MCF 10A (cell line): ENCODE measurements at regions not wholly inside any gene's neighbourhood (a gene's known extent, or its start where the extent isn't known, plus 50 kb on each side); places are given as distances from the start of the nearest gene placed in this dataset.

Experiments used
- BruUV-seq: library from RNA; stranded (reverse); fragments of 400-500 nt; replicated peaks from 2 replicates; lab custom pipeline; 2021; lab: Mats Ljungman, UMichigan
- CTCF ChIA-PET: fragments of 300-600 bp; sonication (Branson Sonifier 250); formaldehyde crosslinking; extraction: SDS; loops from one replicate; lab custom pipeline; 2021; ENCODE audit warnings: antibody characterized with exemption, inconsistent platforms; lab: Yijun Ruan, JAX
- POLR2A ChIA-PET: fragments of 300-600, 350-650 bp; sonication (Branson Sonifier 250); formaldehyde crosslinking; extraction: SDS; loops from one replicate; lab custom pipeline; 2020; ENCODE audit warnings: antibody characterized with exemption, inconsistent platforms; lab: Yijun Ruan, JAX
- DNase-seq: peaks from one replicate; pipeline ENCODE4 v3.0.0-alpha.2; 2018; ENCODE audit not compliant: unreplicated experiment
- H3K27ac Mint-ChIP-seq: one replicate; pipeline ENCODE4 v1.8.0; 2022; ENCODE audit warnings: mild to moderate bottlenecking, low read depth, mixed read lengths; ENCODE audit not compliant: unreplicated experiment
- H3K27me3 Mint-ChIP-seq: one replicate; pipeline ENCODE4 v1.8.0; 2022; ENCODE audit warnings: mixed read lengths; ENCODE audit not compliant: insufficient read depth, unreplicated experiment
- H3K36me3 Mint-ChIP-seq: one replicate; pipeline ENCODE4 v1.8.0; 2022; ENCODE audit warnings: mild to moderate bottlenecking, moderate library complexity, mixed read lengths; ENCODE audit not compliant: insufficient read depth, unreplicated experiment
- H3K4me1 Mint-ChIP-seq: one replicate; pipeline ENCODE4 v1.8.0; 2022; ENCODE audit warnings: mixed read lengths; ENCODE audit not compliant: insufficient read depth, unreplicated experiment
- H3K4me3 Mint-ChIP-seq: one replicate; pipeline ENCODE4 v1.8.0; 2022; ENCODE audit warnings: mild to moderate bottlenecking, moderate library complexity, mixed read lengths; ENCODE audit not compliant: unreplicated experiment
- H3K9me3 Mint-ChIP-seq: one replicate; pipeline ENCODE4 v1.8.0; 2022; ENCODE audit warnings: mixed read lengths; ENCODE audit not compliant: unreplicated experiment
- CTCF ChIP-seq: fragments of 200-600 bp; IDR thresholded peaks from one replicate; pipeline ENCODE4 v1.8.0; 2022; ENCODE audit warnings: antibody characterized with exemption, mild to moderate bottlenecking; ENCODE audit not compliant: unreplicated experiment
- intact Hi-C: fragments of 100-400 bp; cut with micrococcal nuclease; formaldehyde crosslinking; loops from 2 replicates; pipeline ENCODE4 v1.14.1; 2022

GRCh38 chr18:4605212-4605611 lies 150.1 kb upstream of the DLGAP1 start:
- H3K27ac Mint-ChIP-seq, result no peak overlapping the region
- H3K4me3 Mint-ChIP-seq, result no peak overlapping the region
- H3K27me3 Mint-ChIP-seq, result no peaks in the 10 kb centered on the region
- no peak for TF ChIP-seq CTCF
- intact Hi-C loops, result no loop called here
- ChIA-PET POLR2A (no interaction called here), CTCF (no interaction called here)
- BruUV-seq, result no TSS peak
- no peaks in the 10 kb centered on the region for H3K36me3 Mint-ChIP-seq
- H3K4me1 Mint-ChIP-seq, result no peaks in the 10 kb centered on the region
- no peak for DNase-seq
- no peaks in the 10 kb centered on the region for H3K9me3 Mint-ChIP-seq

- no peaks in the 10 kb centered on the region for H3K4me1 Mint-ChIP-seq
- no peaks in the 10 kb centered on the region for H3K27me3 Mint-ChIP-seq
- no peaks in the 10 kb centered on the region for H3K36me3 Mint-ChIP-seq
- no peak for TF ChIP-seq CTCF
- H3K4me3 Mint-ChIP-seq, result no peak overlapping the region
- BruUV-seq, result no TSS peak
- H3K27ac Mint-ChIP-seq, result no peak overlapping the region
- no peaks in the 10 kb centered on the region for H3K9me3 Mint-ChIP-seq
- no peak for DNase-seq
- intact Hi-C loops, result no loop called here
- ChIA-PET CTCF (interaction anchor here (0.6 kb wide), 1 partner anchor 431 kb away, joined by 3 read pairs; no protein-coding TSS in a partner anchor), POLR2A (no interaction called here)
Measured at GRCh38 chr18:4603955-4604354, 148.8 kb upstream of the DLGAP1 start.

DNA sequence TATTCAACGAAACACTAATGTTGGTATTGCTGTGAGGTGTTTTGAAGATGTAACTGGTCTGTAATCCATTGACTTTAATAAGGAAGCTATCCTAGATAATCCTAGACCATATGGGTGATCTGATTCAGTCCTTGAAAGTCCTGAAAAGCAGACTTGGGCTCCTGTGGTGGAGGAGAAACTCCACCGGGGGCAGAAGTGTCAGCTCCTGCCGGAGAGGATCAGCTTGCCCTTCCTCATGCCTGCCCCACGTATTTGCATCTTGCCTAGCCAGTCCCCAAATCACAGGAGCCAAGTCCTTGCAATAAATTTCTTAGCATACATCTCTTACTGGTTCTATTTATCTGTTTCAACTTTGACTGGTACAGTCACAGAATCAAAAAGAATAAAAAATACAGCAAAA lies 144.2 kb upstream of the DLGAP1 start:
- H3K4me1 Mint-ChIP-seq, result no peaks in the 10 kb centered on the region
- BruUV-seq, result no TSS peak
- no peak overlapping the region for H3K4me3 Mint-ChIP-seq
- no peak for TF ChIP-seq CTCF
- no peak for DNase-seq
- no peak overlapping the region for H3K27ac Mint-ChIP-seq
- no peaks in the 10 kb centered on the region for H3K9me3 Mint-ChIP-seq
- no peaks in the 10 kb centered on the region for H3K36me3 Mint-ChIP-seq
- CTCF ChIA-PET, result interaction anchor here (0.7 to 1.5 kb wide), 2 partner anchors 10 to 493 kb away, joined by 4 to 6 read pairs; no protein-coding TSS in a partner anchor
- intact Hi-C loops, result no loop called here
- H3K27me3 Mint-ChIP-seq, result no peaks in the 10 kb centered on the region
- POLR2A ChIA-PET, result no interaction called here

GRCh38 chr18:4597301-4597700 lies 142.2 kb upstream of the DLGAP1 start:
- ChIA-PET CTCF (no interaction called here), POLR2A (no interaction called here)
- no peaks in the 10 kb centered on the region for H3K9me3 Mint-ChIP-seq
- no peaks in the 10 kb centered on the region for H3K36me3 Mint-ChIP-seq
- H3K27ac Mint-ChIP-seq, result no peak overlapping the region
- no peak for TF ChIP-seq CTCF
- H3K4me3 Mint-ChIP-seq, result no peak overlapping the region
- H3K4me1 Mint-ChIP-seq, result peaks cover 6% of the 10 kb centered on the region
- no peak for DNase-seq
- no peaks in the 10 kb centered on the region for H3K27me3 Mint-ChIP-seq
- intact Hi-C loops, result no loop called here
- no TSS peak for BruUV-seq
